ENCODE measurements at regions not wholly inside any gene's neighbourhood (a gene's known extent, or its start where the extent isn't known, plus 50 kb on each side); places are given as distances from the start of the nearest gene placed in this dataset.
A peak's percentile ranks its signal among the peaks of the same experiment; 100 is the strongest.

DNA sequence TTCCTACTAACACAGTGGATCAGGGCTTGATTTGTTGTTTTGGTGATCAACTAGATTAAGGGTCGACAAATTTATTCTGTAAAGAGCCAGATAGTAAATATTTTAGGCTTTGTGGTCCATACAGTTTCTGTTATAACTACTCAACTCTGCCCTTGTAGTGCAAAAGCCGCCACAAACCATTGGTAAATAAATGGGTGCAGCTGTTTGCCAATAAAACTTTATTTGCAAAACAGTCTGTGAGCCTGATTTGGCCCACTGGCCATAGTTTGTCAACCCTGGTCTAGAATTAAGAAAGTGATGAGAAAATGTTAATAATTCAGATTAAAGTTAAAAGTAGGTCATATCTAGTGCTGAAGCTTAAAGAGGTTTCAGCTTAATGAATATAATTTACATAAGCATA, 84.0 kb upstream of the TRIM2 start:
- intact Hi-C loops (cut with DNase I; ENCODE audit: low total_unique reads) = no loop called here
- DNase-seq = no peak
- H3K9me3 ChIP-seq = no peaks in the 10 kb centered on the region
- H3K4me3 ChIP-seq = no peak overlapping the region
- no peaks in the 10 kb centered on the region for H3K27me3 ChIP-seq
- H3K36me3 ChIP-seq = no peaks in the 10 kb centered on the region
- H3K27ac ChIP-seq = no peak overlapping the region
- TF ChIP-seq, protein P1, sequence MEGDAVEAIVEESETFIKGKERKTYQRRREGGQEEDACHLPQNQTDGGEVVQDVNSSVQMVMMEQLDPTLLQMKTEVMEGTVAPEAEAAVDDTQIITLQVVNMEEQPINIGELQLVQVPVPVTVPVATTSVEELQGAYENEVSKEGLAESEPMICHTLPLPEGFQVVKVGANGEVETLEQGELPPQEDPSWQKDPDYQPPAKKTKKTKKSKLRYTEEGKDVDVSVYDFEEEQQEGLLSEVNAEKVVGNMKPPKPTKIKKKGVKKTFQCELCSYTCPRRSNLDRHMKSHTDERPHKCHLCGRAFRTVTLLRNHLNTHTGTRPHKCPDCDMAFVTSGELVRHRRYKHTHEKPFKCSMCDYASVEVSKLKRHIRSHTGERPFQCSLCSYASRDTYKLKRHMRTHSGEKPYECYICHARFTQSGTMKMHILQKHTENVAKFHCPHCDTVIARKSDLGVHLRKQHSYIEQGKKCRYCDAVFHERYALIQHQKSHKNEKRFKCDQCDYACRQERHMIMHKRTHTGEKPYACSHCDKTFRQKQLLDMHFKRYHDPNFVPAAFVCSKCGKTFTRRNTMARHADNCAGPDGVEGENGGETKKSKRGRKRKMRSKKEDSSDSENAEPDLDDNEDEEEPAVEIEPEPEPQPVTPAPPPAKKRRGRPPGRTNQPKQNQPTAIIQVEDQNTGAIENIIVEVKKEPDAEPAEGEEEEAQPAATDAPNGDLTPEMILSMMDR (IDR thresholded peaks at IDR 0.05) = no peak
- no peak for TF ChIP-seq POLR2A (IDR thresholded peaks at IDR 0.05)
- H3K4me1 ChIP-seq = no peaks in the 10 kb centered on the region

GRCh38 chr4:153122855-153123254, 81.4 kb upstream of the TRIM2 start:
- Histone ChIP-seq H3K4me1 (no peaks in the 10 kb centered on the region), H3K9me3 (no peaks in the 10 kb centered on the region), H3K27me3 (no peaks in the 10 kb centered on the region), H3K36me3 (no peaks in the 10 kb centered on the region), H3K27ac (no peak overlapping the region), H3K4me3 (no peak overlapping the region)
- no peak for DNase-seq
- intact Hi-C loops (cut with DNase I; ENCODE audit: low total_unique reads) = no loop called here
- no peak for TF ChIP-seq POLR2A (IDR thresholded peaks at IDR 0.05)
- TF ChIP-seq, protein P1 (IDR thresholded peaks at IDR 0.05) = no peak

DNA sequence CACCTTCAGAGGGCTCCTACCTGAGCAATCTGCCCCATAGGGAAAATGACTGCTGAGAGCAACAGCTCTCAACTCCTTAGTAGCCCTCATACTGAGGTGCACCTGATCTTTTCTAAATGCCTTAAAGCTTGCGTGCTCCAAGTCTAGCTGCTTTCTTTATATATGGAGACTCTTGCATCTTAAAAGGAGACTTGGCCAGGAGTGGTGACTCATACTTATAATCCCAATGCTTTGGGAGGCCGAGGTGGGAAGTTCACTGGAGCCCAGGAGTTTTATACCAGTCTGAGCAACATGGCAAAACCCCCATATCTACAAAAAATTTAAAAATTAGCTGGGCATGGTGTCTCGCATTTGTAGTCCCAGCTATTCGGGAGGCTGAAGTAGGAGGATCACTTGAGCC, 78.1 kb upstream of the TRIM2 start:
- TF ChIP-seq, protein P1 (IDR thresholded peaks at IDR 0.05) = no peak
- no peak for TF ChIP-seq POLR2A (IDR thresholded peaks at IDR 0.05)
- Histone ChIP-seq H3K4me3 (no peak overlapping the region), H3K27ac (no peak overlapping the region), H3K9me3 (no peaks in the 10 kb centered on the region), H3K4me1 (no peaks in the 10 kb centered on the region), H3K27me3 (no peaks in the 10 kb centered on the region), H3K36me3 (no peaks in the 10 kb centered on the region)
- intact Hi-C loops (cut with DNase I; ENCODE audit: low total_unique reads) = no loop called here
- DNase-seq = no peak

GRCh38 chr4:153127760-153128494, 76.3 kb upstream of the TRIM2 start:
- Histone ChIP-seq H3K36me3 (no peaks in the 10 kb centered on the region), H3K4me3 (no peak overlapping the region), H3K4me1 (no peaks in the 10 kb centered on the region), H3K27me3 (no peaks in the 10 kb centered on the region), H3K9me3 (no peaks in the 10 kb centered on the region), H3K27ac (no peak overlapping the region)
- TF ChIP-seq, protein P1 (IDR thresholded peaks at IDR 0.05) = peak; percentile 74 to 84 (median 83)
- no peak for TF ChIP-seq POLR2A (IDR thresholded peaks at IDR 0.05)
- DNase-seq = peak; percentile 78 to 86
- intact Hi-C loops (cut with DNase I; ENCODE audit: low total_unique reads) = no loop called here

- intact Hi-C loops (cut with DNase I; ENCODE audit: low total_unique reads) = no loop called here
- no peak for DNase-seq
- H3K4me1 ChIP-seq = no peaks in the 10 kb centered on the region
- H3K27ac ChIP-seq = no peak overlapping the region
- TF ChIP-seq, protein P1 (IDR thresholded peaks at IDR 0.05) = no peak
- TF ChIP-seq POLR2A (IDR thresholded peaks at IDR 0.05) = no peak
- no peak overlapping the region for H3K4me3 ChIP-seq
- no peaks in the 10 kb centered on the region for H3K36me3 ChIP-seq
- H3K9me3 ChIP-seq = no peaks in the 10 kb centered on the region
- H3K27me3 ChIP-seq = no peaks in the 10 kb centered on the region
These were observed 72.6 kb upstream of the TRIM2 start for GRCh38 chr4:153131596-153131995.
